ENCODE measurements at regions not wholly inside any gene's neighbourhood (a gene's known extent, or its start where the extent isn't known, plus 50 kb on each side); places are given as distances from the start of the nearest gene placed in this dataset.

GRCh38 chr3:162224746-162225145 is 728.1 kb downstream of the OTOL1 start:
- TF ChIP-seq CTCF (IDR thresholded peaks at IDR 0.05) (no peak), POLR2A (IDR thresholded peaks at IDR 0.05) (no peak)

Data from body of pancreas (tissue), 4 donors.